HG03520 (cell line): ENCODE measurements at regions not wholly inside any gene's neighbourhood (a gene's known extent, or its start where the extent isn't known, plus 50 kb on each side); places are given as distances from the start of the nearest gene placed in this dataset.

Experiments used
- ATAC-seq: cut with Tn5 transposase; IDR thresholded peaks from one replicate; pipeline ENCODE4 v1.9.1; 2021; ENCODE audit warnings: mild to moderate bottlenecking, moderate library complexity; ENCODE audit not compliant: unreplicated experiment

GRCh38 chr6:10250655-10251220, 164.1 kb downstream of the TFAP2A start:
- no peak for ATAC-seq

DNA sequence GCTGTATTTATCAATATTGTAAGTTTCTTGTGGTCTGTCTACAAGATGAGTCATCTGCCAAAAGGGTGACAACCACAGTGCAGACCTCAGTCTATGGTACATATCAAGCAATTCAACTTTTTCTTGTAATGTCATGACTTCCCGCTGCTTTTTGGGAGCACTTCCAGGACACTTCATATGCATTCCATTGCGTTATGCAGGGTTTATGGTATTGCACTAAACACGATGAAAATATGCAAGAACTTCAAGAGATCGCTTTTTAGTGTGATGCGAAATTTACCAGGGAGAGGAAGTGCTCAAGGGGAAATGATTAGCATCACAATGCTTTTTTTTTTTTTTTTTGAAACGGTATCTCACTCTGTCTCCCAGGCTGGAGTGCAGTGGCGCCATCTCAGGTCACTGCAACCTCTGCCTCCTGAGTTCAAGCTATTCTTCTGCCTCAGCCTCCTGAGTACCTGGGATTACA, 166.5 kb downstream of the TFAP2A start:
- ATAC-seq, result no peak

DNA sequence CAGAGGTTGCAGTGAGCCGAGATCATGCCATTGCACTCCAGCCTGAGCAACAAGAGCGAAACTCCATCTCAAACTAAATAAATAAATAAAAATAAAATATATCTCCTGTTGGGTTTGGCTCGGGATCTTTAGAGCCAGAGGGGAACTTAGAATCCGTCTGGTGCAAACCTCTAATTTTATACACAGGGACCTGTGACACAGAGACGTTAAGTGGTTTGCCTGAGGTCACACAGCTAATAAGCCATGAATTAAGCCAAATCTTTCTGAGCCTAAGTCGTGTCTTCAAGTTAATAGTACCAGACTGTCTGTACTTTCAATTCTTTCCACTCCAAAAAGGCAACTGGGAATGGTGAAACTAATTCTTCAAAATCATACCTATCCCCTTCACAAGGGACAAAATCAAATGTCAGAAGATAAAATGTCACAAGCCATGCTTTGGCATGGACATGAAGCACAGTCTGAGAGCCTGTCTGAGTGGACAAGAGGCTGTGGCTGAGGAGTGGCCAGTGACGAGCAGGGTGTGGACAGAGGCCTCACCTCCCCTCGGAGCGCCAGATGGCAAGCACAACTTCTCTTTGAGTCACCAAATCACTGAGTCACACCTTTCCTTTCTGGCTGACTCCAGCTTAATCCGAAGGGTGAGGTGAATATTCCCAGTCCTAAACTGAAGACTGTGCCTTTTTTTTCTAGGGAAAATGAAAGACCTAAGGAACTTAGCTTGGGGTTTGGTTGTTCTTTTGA, 177.4 kb downstream of the TFAP2A start:
- no peak for ATAC-seq

GRCh38 chr6:10235344-10235743, 179.5 kb downstream of the TFAP2A start:
- ATAC-seq, result no peak

DNA sequence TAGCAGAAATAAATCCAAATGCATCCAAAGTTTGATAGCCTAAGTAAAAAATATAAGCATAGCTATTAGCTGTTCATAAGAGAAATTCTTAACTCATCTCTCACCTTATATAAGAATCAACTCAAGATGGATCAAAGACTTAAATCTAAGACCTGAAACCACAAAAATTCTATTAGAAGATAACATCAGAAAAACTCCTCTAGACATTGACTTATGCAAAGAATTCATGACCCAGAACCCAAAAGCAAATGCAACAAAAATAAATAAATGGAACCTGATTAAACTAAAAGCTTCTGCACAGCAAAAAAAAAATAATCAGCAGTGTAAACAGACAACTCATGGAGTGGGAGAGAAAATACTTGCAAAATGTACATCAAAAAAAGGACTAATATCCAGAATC, 184.3 kb downstream of the TFAP2A start:
- no peak for ATAC-seq

GRCh38 chr6:10223841-10224240, 191.0 kb downstream of the TFAP2A start:
- ATAC-seq, result no peak

- no peak for ATAC-seq
These were observed 193.7 kb downstream of the TFAP2A start for GRCh38 chr6:10221178-10221577.

- ATAC-seq, result no peak
These were observed 195.4 kb downstream of the TFAP2A start for GRCh38 chr6:10219510-10219909.

- ATAC-seq, result no peak
These were observed 197.8 kb downstream of the TFAP2A start for GRCh38 chr6:10217111-10217510.

DNA sequence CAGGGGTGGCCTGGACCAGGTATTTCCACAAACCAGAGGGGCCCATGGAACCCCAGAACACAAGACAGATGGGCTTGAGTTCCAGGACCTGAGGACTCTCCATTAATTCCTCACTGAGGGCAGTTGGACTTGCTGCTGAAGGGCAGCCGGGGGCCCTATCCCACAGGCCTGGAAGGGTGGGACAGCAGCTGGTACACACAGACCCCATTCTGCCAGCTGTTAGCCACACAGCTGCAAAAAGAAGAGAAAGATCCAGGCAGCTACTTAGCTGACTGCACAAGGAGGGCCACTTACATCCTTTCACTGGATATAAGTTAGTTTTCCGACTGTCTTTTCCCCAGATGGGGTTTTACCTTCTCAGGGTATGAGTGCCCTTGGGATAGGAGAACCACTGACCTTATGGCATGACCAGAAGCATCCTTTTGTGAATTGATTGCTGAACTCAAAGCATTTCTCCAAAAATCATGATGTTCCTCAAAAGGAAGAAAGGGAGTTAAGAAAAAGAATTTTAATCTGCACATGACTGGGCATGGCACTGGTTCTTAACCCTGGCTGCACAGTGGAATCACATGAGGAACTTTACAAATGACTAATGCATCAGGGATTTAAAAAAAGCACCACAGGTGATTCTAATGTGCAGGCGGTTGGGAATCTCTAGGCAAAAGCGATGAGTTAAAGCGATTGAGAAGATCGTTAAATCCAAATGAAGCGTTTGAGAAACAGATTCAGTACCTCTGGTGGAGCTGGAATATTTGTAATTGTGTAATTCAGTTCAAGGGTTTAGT, 199.4 kb downstream of the TFAP2A start:
- no peak for ATAC-seq

- ATAC-seq, result no peak
These were observed 204.8 kb downstream of the TFAP2A start for GRCh38 chr6:10210052-10210451.

- peak; percentile 61 for ATAC-seq
These were observed 209.0 kb downstream of the TFAP2A start for GRCh38 chr6:10205892-10206291.

GRCh38 chr6:10205120-10205519, 209.8 kb downstream of the TFAP2A start:
- ATAC-seq, result no peak

DNA sequence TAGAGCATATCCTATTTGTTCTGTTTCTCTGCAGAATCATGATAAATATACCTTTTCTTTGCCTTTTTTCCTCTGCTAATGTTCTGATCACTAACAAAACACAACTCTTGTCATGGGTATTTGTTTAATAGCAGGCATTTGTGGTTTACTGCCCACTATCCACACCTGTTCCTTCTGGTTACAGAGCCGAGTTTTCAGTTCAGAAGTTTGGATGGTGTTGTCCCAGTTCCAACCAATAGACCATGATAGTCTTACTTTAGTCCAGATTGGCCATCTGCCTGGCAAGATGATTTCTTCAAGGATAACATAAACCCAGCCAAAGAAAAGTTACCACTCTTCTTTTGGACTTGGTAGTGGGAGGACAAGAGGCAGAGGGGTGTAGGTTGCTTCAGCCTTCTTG, 211.2 kb downstream of the TFAP2A start:
- ATAC-seq, result no peak

DNA sequence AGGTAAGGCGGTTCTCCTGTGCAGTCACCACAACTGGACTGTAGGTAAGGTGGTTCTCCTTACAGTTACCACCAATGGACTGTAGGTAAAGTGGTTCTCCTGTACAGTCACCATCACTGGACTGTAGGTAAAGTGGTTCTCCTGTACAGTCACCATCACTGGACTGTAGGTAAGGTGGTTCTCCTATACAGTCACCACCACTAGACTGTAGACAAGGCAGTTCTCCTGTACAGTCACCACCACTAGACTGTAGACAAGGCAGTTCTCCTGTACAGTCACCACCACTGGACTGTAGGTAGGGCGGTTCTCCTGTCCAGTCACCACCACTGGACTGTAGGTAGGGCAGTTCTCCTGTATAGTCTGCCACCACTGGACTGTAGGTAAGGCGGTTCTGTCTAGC, 212.3 kb downstream of the TFAP2A start:
- no peak for ATAC-seq

- no peak for ATAC-seq
These were observed 213.0 kb downstream of the TFAP2A start for GRCh38 chr6:10201606-10202510.

GRCh38 chr6:10196090-10196489, 218.8 kb downstream of the TFAP2A start:
- ATAC-seq, result no peak

DNA sequence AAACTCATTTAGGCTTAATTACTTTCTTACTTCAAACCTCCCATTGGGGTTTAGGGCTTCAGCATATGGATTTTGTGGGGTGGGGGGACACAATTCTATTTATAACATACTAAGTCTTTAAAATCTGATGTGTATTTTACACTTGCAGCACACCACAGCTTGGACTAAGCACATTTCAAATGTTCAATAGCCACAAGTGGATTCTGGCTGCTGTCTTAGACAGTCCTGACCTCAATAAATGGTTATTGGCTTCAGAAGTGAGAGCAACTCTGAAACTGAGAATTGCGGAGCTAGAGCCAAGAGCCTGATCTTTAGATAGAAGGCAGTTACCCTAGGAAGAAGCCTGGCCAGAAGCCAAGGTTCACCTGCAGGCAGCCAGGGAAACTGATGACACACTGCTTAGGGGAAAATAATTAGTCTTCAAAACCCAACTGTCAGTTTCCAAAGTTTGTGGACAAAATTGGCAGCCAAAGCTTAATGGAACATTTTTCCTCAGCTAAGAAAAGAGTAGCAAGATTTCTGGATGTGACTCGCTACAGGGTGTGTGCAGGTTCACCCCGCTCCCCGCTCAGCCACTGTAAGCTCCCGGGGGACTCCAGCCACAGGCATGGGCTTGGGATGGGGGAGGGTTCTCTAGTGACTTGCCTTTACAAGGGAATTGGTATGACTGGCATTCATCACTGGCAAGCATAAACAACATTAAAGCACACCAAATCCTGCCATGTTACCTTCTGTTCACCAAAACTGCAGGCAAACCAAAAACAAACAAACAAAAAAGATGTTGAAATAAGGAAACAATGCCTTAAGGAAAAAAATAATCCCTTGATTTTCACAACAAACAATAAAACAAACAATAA, 219.8 kb downstream of the TFAP2A start:
- ATAC-seq, result no peak

- no peak for ATAC-seq
These were observed 221.6 kb downstream of the TFAP2A start for GRCh38 chr6:10193321-10193720.

DNA sequence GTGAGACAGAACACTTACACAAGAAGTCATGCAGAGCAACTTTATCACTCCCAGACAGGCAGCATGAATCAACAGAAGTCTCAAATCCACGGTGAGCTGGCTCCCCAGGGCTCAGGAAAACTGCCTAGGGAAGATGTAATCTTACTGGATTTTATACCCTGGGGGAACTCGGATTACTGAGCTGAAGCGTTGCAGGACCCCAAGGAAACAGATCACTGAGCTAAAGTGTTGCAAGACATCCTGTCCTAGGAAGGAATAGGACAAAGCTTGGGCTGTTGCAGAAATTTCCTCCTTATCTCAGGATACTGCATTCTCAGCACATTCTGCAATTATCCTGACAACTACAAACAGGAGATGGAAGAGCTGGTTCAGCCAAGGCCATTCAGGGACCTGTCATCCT, 224.8 kb downstream of the TFAP2A start:
- no peak for ATAC-seq
